Natural killer cell (primary cell): ENCODE measurements at regions not wholly inside any gene's neighbourhood (a gene's known extent, or its start where the extent isn't known, plus 50 kb on each side); places are given as distances from the start of the nearest gene placed in this dataset.

Experiments used
- ATAC-seq, 3 donors: fragments of 150-1000 bp in 2 of 3; fragments of 200-7000 bp in 1 of 3; cut with Tn5 transposase; 1 replicate in 1 of 3; 2 replicates in 2 of 3; pipeline ENCODE4 v1.10.0; 2021; ENCODE audit warnings: mild to moderate bottlenecking in 2 of 3, moderate library complexity in 2 of 3
- DNase-seq, 2 donors: peaks; one replicate each; pipeline versions ENCODE4 v3.0.0 to v3.0.0-alpha.2; 2013 to 2021; ENCODE audit warnings: mixed read lengths in 1 of 2
- H3K27ac ChIP-seq: one replicate; pipeline ENCODE4 v1.5.1; 2013; ENCODE audit warnings: mild to moderate bottlenecking, low read length
- H3K27me3 ChIP-seq: one replicate; pipeline ENCODE4 v1.6.1; 2013; ENCODE audit warnings: low read length; ENCODE audit not compliant: control insufficient read depth, insufficient read depth
- H3K36me3 ChIP-seq: one replicate; pipeline ENCODE4 v1.6.1; 2013; ENCODE audit warnings: low read length; ENCODE audit not compliant: control insufficient read depth, insufficient read depth
- H3K4me1 ChIP-seq: one replicate; pipeline ENCODE4 v1.6.1; 2013; ENCODE audit warnings: low read length; ENCODE audit not compliant: control insufficient read depth, insufficient read depth
- H3K4me3 ChIP-seq: one replicate; pipeline ENCODE4 v1.5.1; 2013; ENCODE audit warnings: low read length
- H3K9me3 ChIP-seq: one replicate; pipeline ENCODE4 v1.6.1; 2013; ENCODE audit warnings: low read length; ENCODE audit not compliant: control insufficient read depth, insufficient read depth
- H3K27ac Mint-ChIP-seq, 2 donors: one replicate each; pipeline ENCODE4 v1.8.0; 2022; ENCODE audit warnings: mild to moderate bottlenecking in 2 of 2, mixed read lengths in 2 of 2, moderate library complexity in 1 of 2
- H3K27me3 Mint-ChIP-seq, 2 donors: one replicate each; pipeline ENCODE4 v1.8.0; 2022; ENCODE audit warnings: low read depth in 2 of 2, mixed read lengths in 2 of 2
- H3K36me3 Mint-ChIP-seq: one replicate; pipeline ENCODE4 v1.8.0; 2022; ENCODE audit warnings: mixed read lengths
- H3K4me1 Mint-ChIP-seq, 2 donors: one replicate each; pipeline ENCODE4 v1.8.0; 2022; ENCODE audit warnings: mixed read lengths in 2 of 2
- H3K4me3 Mint-ChIP-seq: one replicate; pipeline ENCODE4 v1.8.0; 2022; ENCODE audit warnings: mild to moderate bottlenecking, moderate library complexity, mixed read lengths
- H3K9me3 Mint-ChIP-seq, 2 donors: one replicate each; pipeline ENCODE4 v1.8.0; 2022; ENCODE audit warnings: mixed read lengths in 2 of 2
- CTCF ChIP-seq: fragments of 200-600 bp; IDR thresholded peaks from one replicate; pipeline ENCODE4 v1.8.0; 2022; ENCODE audit warnings: antibody characterized with exemption
- WGBS: methylation state at CpG from one replicate; pipeline ENCODE4 v1.1.7; 2013; ENCODE audit warnings: missing lambda C conversion rate; ENCODE audit not compliant: insufficient coverage; 5-methylcytosine and 5-hydroxymethylcytosine counted together
- intact Hi-C: fragments of 100-400 bp; cut with micrococcal nuclease; formaldehyde crosslinking; loops from one replicate; pipeline ENCODE4 v1.14.2; 2022

- H3K27me3 Mint-ChIP-seq, result peaks cover 0 to 3% of the 10 kb centered on the region in 2 donors
- intact Hi-C loops, result no loop called here
- 43% methylated on average over 1 of the region's 2 CpGs for WGBS
- H3K36me3 ChIP-seq, result no peaks in the 10 kb centered on the region
- no peaks in the 10 kb centered on the region for H3K27me3 ChIP-seq
- no peak for TF ChIP-seq CTCF
- no peaks in the 10 kb centered on the region for H3K36me3 Mint-ChIP-seq
- H3K4me1 Mint-ChIP-seq, result peaks cover 0 to 5% of the 10 kb centered on the region in 2 donors
- no peak for DNase-seq
- no peak overlapping the region for H3K4me3 Mint-ChIP-seq
- peaks cover 3% of the 10 kb centered on the region for H3K9me3 ChIP-seq
- no peak overlapping the region for H3K27ac Mint-ChIP-seq
- no peaks in the 10 kb centered on the region for H3K4me1 ChIP-seq
- H3K27ac ChIP-seq, result no peak overlapping the region
- ATAC-seq, result no peak
- H3K9me3 Mint-ChIP-seq, result no peaks in the 10 kb centered on the region
- no peak overlapping the region for H3K4me3 ChIP-seq
Measured at GRCh38 chr9:20286154-20286700, 336.1 kb downstream of the MLLT3 start.

GRCh38 chr9:20284601-20285289 is 337.6 kb downstream of the MLLT3 start:
- intact Hi-C loops, result no loop called here
- H3K27ac Mint-ChIP-seq, result no peak overlapping the region
- no peaks in the 10 kb centered on the region for H3K27me3 Mint-ChIP-seq
- no peaks in the 10 kb centered on the region for H3K36me3 Mint-ChIP-seq
- no peak for TF ChIP-seq CTCF
- Histone ChIP-seq H3K36me3 (no peaks in the 10 kb centered on the region), H3K27me3 (no peaks in the 10 kb centered on the region), H3K4me1 (no peaks in the 10 kb centered on the region), H3K4me3 (no peak overlapping the region), H3K27ac (no peak overlapping the region), H3K9me3 (peaks cover 3% of the 10 kb centered on the region)
- ATAC-seq (no peak), DNase-seq (no peak)
- H3K4me1 Mint-ChIP-seq, result peaks cover 0 to 15% of the 10 kb centered on the region in 2 donors
- no peak overlapping the region for H3K4me3 Mint-ChIP-seq
- no peaks in the 10 kb centered on the region for H3K9me3 Mint-ChIP-seq
- WGBS, result 90% methylated on average over 2 of the region's 3 CpGs

GRCh38 chr9:20280330-20280729 is 342.0 kb downstream of the MLLT3 start:
- Histone ChIP-seq H3K4me1 (no peaks in the 10 kb centered on the region), H3K27me3 (no peaks in the 10 kb centered on the region), H3K27ac (no peak overlapping the region), H3K9me3 (no peaks in the 10 kb centered on the region), H3K36me3 (no peaks in the 10 kb centered on the region), H3K4me3 (no peak overlapping the region)
- H3K9me3 Mint-ChIP-seq, result peaks cover 0 to 2% of the 10 kb centered on the region in 2 donors
- intact Hi-C loops, result no loop called here
- H3K27ac Mint-ChIP-seq, result no peak overlapping the region
- ATAC-seq, result no peak
- WGBS, result 86% methylated on average over 2 of the region's 3 CpGs
- H3K4me3 Mint-ChIP-seq, result no peak overlapping the region
- DNase-seq, result no peak
- H3K27me3 Mint-ChIP-seq, result no peaks in the 10 kb centered on the region
- no peaks in the 10 kb centered on the region for H3K36me3 Mint-ChIP-seq
- peaks cover 0 to 11% of the 10 kb centered on the region in 2 donors for H3K4me1 Mint-ChIP-seq
- TF ChIP-seq CTCF, result no peak

GRCh38 chr9:20276762-20277161 is 345.5 kb downstream of the MLLT3 start:
- Histone ChIP-seq H3K4me3 (no peak overlapping the region), H3K4me1 (no peaks in the 10 kb centered on the region), H3K27ac (no peak overlapping the region), H3K27me3 (no peaks in the 10 kb centered on the region), H3K9me3 (no peaks in the 10 kb centered on the region), H3K36me3 (no peaks in the 10 kb centered on the region)
- no peak overlapping the region for H3K27ac Mint-ChIP-seq
- H3K36me3 Mint-ChIP-seq, result no peaks in the 10 kb centered on the region
- intact Hi-C loops, result no loop called here
- TF ChIP-seq CTCF, result no peak
- no peak for ATAC-seq
- H3K27me3 Mint-ChIP-seq, result no peaks in the 10 kb centered on the region
- H3K9me3 Mint-ChIP-seq, result peaks cover 0 to 2% of the 10 kb centered on the region in 2 donors
- WGBS, result 100% methylated on average over 2 of the region's 2 CpGs
- DNase-seq, result no peak
- no peak overlapping the region for H3K4me3 Mint-ChIP-seq
- H3K4me1 Mint-ChIP-seq, result peaks cover 0 to 11% of the 10 kb centered on the region in 2 donors
